GM21528 (cell line): ENCODE measurements at regions not wholly inside any gene's neighbourhood (a gene's known extent, or its start where the extent isn't known, plus 50 kb on each side); places are given as distances from the start of the nearest gene placed in this dataset.
"Not testable (repeated sequence)": the region's sequence is repeated elsewhere in the genome, so short reads cannot be mapped to it uniquely, and the experiment has no call there.

ENCODE experiments used
- ATAC-seq: cut with Tn5 transposase; IDR thresholded peaks from one replicate; pipeline ENCODE4 v1.9.1; 2021; ENCODE audit warnings: mild to moderate bottlenecking, moderate library complexity; ENCODE audit not compliant: unreplicated experiment, low FRiP score

GRCh38 chr5:174501461-174502069 lies 222.8 kb upstream of the MSX2 start:
- no peak for ATAC-seq

DNA sequence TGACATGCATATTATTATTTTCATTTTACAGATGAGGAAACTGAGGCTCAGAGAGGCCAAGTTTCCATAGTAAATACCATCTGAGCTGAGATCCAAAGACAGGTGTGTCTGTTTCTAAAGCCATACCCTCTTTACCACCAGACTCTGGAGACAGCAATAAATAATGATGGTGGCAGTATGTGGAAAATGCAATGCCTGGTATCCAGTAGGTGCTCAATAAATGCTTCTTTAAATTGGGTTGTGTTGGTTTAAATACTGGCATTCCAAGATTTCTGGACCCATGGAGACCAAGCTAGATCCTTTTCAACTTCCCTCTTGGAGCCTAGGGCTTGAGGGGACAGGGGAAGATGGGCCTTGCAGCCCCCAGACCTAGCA lies 221.3 kb upstream of the MSX2 start:
- ATAC-seq = no peak

- ATAC-seq = no peak
Measured at GRCh38 chr5:174503461-174504265, 220.7 kb upstream of the MSX2 start.

DNA sequence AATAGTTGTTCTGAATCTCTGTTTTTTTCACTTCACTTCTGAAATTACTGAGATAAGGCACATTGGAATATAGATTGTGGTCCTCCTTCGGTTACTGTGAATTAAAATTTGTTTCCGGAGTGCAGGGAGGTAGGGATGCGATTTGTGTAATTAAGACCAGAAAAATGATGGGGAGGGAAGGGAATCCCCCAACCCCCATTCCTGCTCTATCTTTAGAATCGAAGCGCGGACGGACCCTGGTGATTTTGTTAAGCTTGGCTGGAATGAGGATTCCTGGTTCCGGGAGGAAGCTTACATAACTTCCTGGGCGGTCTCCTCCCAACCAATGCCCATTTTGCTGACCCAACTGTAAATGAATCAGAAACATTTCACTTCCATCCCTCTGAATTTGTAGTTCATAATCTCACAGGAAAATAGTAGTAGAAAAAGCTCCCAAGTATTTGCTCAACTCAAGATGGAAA lies 220.1 kb upstream of the MSX2 start:
- ATAC-seq = no peak

GRCh38 chr5:174505621-174506020 lies 218.8 kb upstream of the MSX2 start:
- no peak for ATAC-seq

- ATAC-seq = not testable (repeated sequence)
Measured at GRCh38 chr5:174510782-174511453, 213.5 kb upstream of the MSX2 start.

- ATAC-seq = no peak
Measured at GRCh38 chr5:174511714-174512253, 212.6 kb upstream of the MSX2 start.

DNA sequence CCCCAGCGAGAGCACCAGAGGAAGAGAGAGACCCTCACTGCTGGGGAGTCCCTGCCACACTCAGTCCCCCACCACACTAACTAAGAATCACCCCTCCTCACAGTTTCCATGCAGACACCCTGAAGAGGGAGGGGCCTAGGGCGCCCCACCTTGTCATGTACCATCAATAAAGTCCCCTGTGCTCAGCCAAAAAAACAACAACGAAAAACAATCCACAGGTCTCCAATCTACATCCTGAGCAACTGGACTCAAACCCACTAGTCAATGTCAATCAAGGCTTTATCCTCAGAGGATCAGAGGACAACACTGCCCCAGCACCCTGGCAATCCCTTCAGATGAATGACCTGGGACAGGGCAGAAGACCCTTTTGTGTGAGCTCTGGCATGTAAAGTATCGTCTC lies 210.1 kb upstream of the MSX2 start:
- ATAC-seq = no peak

GRCh38 chr5:174514983-174515394 lies 209.4 kb upstream of the MSX2 start:
- ATAC-seq = no peak

- ATAC-seq = no peak
Measured at GRCh38 chr5:174516741-174517140, 207.6 kb upstream of the MSX2 start.

GRCh38 chr5:174518512-174518911 lies 205.9 kb upstream of the MSX2 start:
- ATAC-seq = no peak

DNA sequence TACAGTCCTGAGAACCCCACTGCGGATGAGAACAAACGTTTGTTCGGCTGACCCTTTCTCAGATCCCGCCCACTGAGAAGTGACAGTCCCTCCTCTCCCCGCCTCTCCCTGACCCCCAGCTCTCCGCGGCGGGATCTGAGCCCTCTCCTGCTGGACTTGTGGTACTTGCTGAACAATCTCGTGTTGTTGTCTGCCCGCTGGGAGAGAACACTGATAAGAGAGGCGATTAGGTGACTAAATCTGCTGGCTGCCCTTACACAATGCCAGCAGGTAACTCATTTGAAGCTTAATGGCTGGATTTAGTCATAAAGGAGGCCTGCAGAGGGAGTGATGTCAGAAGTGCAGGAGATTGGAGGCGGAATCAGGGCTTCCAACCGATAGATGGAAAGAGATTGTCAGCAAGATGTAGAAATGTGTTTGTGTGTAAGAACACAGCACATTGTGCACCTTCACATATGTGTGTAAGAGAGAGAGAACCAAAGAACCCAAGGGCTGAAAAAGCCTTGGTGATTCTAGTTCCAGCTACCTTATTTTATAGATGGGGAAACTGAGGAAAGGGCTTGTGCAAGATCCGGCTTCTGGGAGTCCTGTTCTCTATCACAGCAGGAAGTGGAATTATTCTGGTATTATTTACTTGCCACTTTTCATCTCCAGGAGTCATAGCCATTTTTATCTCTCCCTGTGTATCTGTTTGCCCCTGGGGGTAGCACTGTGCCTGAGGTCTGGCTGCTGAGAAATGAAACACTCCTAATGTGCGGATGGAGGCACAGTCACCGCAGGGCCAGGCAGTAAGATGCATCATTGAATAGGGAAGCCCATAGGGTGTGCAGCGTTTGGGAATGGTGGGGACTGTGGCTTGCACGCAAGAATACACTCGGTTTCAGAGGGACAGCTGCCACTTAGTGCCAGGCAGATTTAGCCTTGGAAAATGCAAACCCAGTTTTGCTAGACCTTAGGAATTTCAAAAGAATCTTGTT lies 203.7 kb upstream of the MSX2 start:
- ATAC-seq = no peak

DNA sequence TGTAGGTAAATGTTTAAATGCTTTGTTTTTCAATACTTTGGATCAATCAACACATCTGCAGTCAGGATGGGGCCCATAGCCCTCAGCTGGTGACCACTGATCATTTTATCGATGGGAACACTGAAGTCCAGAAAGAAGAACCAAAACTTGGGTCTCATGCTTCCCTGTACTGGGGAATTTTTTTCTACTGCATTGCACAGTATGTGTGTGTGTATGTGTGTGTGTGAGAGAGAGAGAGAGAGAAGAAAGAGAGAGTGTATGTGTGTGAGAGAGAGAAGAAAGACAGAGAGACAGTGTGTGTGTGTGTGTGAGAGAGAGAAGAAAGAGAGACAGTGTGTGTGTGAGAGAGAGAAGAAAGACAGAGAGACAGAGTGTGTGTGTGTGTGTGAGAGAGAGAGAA lies 202.9 kb upstream of the MSX2 start:
- no peak for ATAC-seq

DNA sequence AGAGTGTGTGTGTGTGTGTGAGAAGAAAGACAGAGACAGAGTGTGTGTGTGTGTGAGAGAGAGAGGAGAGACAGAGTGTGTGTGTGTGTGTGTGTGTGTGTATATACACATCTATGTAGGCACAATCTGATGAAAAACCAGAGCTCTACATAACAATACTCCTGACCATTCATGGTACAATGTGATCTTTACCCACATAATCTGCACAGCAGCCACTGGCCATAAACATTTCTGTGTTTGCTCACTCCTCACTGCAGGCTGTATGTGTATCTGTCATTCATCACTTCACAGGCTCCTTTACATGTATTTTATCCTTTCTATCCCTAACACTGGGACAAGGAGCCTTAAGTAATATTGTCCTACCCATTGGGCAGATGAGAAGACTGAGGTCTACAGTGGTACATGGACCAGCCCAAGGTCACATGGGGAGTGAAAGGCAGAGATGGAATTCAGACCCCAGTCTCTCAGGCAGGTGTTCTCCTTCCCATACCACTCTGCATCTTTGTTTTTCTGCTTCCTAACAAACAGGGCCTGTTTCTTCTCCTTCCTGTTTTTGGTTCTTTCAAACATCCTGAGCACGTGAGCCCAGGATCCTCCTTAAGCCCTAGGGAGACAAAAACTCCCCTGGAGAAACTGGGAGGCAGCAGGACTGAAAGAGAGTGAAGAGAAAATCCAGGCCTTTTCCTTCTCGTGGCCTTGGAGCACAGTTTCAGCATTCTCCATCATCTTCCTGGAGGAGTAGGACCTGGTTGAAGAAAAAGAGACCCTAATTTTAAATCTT lies 201.7 kb upstream of the MSX2 start:
- ATAC-seq = no peak

DNA sequence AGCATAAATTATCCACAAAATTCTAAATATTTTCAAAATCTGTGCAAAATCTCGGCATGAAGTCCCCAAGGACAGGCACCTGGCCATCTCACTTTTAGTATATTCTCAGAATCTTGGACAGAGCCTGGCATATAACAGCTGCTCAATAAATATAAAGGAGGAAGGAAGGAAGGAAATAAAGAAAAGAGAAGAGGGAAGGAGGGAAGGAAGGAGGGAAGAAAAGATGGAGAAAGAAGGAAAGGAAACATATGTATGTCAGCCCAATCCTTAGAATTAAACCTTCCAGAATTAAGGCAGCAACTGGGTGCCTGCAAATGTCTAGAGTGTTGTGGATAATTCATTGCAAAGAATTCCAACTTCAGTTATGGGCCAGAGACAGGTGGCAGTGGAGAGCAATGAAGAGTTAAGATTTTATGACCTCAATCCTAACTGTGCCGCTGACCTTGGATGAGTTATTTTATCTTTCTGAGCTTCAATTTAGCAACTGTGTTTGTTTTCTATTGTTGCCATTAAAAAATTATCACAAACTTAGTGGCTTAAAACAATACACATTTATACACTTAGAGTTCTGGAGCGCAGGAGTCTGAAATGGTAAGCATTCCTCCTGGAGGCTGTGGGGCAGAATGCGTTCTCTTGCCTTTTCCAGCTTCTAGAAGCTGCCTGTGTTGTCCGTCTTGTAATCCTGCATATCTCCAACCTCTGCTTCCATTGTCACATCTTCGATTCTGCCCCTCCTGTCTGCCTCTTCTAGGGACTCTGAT lies 200.9 kb upstream of the MSX2 start:
- no peak for ATAC-seq

- no peak for ATAC-seq
Measured at GRCh38 chr5:174524351-174524750, 200.0 kb upstream of the MSX2 start.

- no peak for ATAC-seq
Measured at GRCh38 chr5:174526177-174526576, 198.2 kb upstream of the MSX2 start.

GRCh38 chr5:174527916-174528540 lies 196.4 kb upstream of the MSX2 start:
- no peak for ATAC-seq
